ENCODE measurements at regions not wholly inside any gene's neighbourhood (a gene's known extent, or its start where the extent isn't known, plus 50 kb on each side); places are given as distances from the start of the nearest gene placed in this dataset.

DNA sequence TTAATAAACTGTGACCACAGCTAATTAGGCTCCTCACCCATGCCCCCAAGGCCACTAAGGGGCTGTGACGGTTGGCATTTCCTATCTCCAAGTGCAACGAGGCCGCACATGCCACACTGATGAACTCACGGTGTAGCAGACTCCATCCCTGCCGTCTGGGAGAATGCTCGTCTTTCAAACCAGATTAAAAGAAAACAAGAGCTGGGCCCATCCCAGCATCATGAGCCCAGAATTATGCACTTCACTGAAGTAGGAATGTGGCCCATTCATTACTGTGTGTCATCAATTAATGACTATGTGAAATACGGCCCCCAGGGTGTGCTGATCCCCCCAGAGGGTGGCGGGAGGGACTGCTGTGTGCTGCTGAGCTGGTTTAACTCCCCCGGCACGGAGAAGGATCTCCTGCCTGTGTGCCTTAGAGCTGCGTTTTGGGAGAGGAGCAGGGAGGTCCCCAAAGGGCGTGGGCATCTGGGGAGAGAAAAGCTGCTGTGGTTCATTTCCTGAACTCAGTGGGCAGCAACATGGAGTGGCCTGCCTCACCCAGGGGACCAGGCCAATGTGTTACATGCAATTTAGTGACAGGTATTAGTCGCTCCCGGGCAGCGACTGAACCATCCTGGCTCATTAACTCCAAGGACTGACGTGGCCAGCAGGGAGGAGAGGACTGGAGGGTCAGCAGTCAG lies 194.5 kb downstream of the FOXL1 start:
- H3K36me3 Mint-ChIP-seq, result no peaks in the 10 kb centered on the region
- no peak overlapping the region for H3K27ac Mint-ChIP-seq
- H3K4me3 Mint-ChIP-seq, result no peak overlapping the region
- H3K4me1 Mint-ChIP-seq, result no peaks in the 10 kb centered on the region
- no peak for DNase-seq (ENCODE audit: low spot score in 2 of 2)
- no peak for ATAC-seq
- no peaks in the 10 kb centered on the region for H3K9me3 Mint-ChIP-seq

- H3K36me3 Mint-ChIP-seq, result no peaks in the 10 kb centered on the region
- peak; percentile 9 for ATAC-seq
- H3K4me1 Mint-ChIP-seq, result no peaks in the 10 kb centered on the region
- H3K9me3 Mint-ChIP-seq, result no peaks in the 10 kb centered on the region
- DNase-seq (ENCODE audit: low spot score in 2 of 2), result no peak
- no peak overlapping the region for H3K4me3 Mint-ChIP-seq
- no peak overlapping the region for H3K27ac Mint-ChIP-seq
Measured at GRCh38 chr16:86773354-86773715, 195.0 kb downstream of the FOXL1 start.

DNA sequence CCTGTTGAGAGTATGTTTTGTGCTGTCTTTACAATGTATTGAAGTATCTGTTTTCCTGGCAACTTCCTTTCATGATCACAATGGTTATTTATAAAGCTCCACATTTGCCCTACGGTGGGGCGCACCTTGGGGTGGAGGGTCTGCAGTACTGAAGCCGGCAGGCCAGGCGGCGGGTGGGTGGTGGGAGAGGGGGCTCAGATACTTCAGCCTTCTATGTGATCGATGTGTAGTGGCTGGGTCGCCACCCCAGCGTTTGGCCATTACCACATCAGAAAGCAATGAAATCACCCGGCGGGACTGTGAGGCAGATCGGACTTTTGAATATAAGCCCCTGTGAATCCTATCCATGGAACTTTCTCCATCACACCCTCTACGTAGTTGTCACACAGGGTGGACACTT lies 196.6 kb downstream of the FOXL1 start:
- H3K36me3 Mint-ChIP-seq, result no peaks in the 10 kb centered on the region
- ATAC-seq, result no peak
- no peaks in the 10 kb centered on the region for H3K9me3 Mint-ChIP-seq
- DNase-seq (ENCODE audit: low spot score in 2 of 2), result no peak
- no peaks in the 10 kb centered on the region for H3K4me1 Mint-ChIP-seq
- no peak overlapping the region for H3K27ac Mint-ChIP-seq
- no peak overlapping the region for H3K4me3 Mint-ChIP-seq

- ATAC-seq, result no peak
- Mint-ChIP-seq H3K4me3 (no peak overlapping the region), H3K4me1 (no peaks in the 10 kb centered on the region), H3K9me3 (no peaks in the 10 kb centered on the region), H3K36me3 (no peaks in the 10 kb centered on the region), H3K27ac (no peak overlapping the region)
- DNase-seq (ENCODE audit: low spot score in 2 of 2), result no peak
Measured at GRCh38 chr16:86775511-86775921, 197.2 kb downstream of the FOXL1 start.

- no peak overlapping the region for H3K4me3 Mint-ChIP-seq
- DNase-seq (ENCODE audit: low spot score in 2 of 2) (no peak), ATAC-seq (no peak)
- H3K9me3 Mint-ChIP-seq, result no peaks in the 10 kb centered on the region
- no peak overlapping the region for H3K27ac Mint-ChIP-seq
- H3K36me3 Mint-ChIP-seq, result no peaks in the 10 kb centered on the region
- H3K4me1 Mint-ChIP-seq, result no peaks in the 10 kb centered on the region
Measured at GRCh38 chr16:86777381-86777946, 199.1 kb downstream of the FOXL1 start.

DNA sequence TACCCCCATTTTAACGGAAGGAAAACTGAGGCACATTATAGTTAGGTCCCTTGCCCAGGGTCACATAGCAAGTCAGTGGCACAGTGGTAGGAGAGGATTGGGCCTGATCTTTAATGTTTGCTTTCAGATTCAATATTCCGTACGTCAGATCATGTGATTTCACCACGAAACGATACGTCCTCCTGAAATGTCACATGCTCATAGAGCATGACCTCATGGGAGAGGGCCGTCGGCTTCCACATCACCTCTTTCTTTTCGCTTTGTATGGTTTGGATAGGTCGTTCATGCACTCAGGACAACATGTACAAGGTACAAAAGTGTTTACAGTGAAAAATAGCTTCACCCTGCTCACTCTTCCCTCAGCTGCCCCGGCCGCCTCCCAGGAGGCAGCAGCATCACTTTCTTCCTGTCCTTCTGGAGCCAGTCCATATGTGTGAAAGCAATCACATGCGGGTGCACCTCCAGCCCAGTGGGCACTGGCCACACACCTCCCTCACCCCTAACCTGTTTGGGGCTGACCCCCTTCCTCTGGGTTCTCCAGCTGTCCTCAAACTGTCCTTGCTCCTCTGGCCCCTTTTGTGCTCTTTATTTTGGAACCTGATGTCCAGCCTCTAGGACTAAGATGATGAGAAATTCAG lies 199.9 kb downstream of the FOXL1 start:
- DNase-seq (ENCODE audit: low spot score in 2 of 2), result no peak
- no peak overlapping the region for H3K4me3 Mint-ChIP-seq
- H3K4me1 Mint-ChIP-seq, result no peaks in the 10 kb centered on the region
- no peaks in the 10 kb centered on the region for H3K36me3 Mint-ChIP-seq
- ATAC-seq, result no peak
- H3K9me3 Mint-ChIP-seq, result no peaks in the 10 kb centered on the region
- no peak overlapping the region for H3K27ac Mint-ChIP-seq

- DNase-seq (ENCODE audit: low spot score in 2 of 2) (no peak), ATAC-seq (no peak)
- H3K36me3 Mint-ChIP-seq, result no peaks in the 10 kb centered on the region
- H3K4me3 Mint-ChIP-seq, result no peak overlapping the region
- H3K27ac Mint-ChIP-seq, result no peak overlapping the region
- no peaks in the 10 kb centered on the region for H3K9me3 Mint-ChIP-seq
- no peaks in the 10 kb centered on the region for H3K4me1 Mint-ChIP-seq
Measured at GRCh38 chr16:86778978-86779377, 200.6 kb downstream of the FOXL1 start.

- no peak for ATAC-seq
- H3K9me3 Mint-ChIP-seq, result no peaks in the 10 kb centered on the region
Measured at GRCh38 chr16:86781046-86781445, 202.7 kb downstream of the FOXL1 start.

DNA sequence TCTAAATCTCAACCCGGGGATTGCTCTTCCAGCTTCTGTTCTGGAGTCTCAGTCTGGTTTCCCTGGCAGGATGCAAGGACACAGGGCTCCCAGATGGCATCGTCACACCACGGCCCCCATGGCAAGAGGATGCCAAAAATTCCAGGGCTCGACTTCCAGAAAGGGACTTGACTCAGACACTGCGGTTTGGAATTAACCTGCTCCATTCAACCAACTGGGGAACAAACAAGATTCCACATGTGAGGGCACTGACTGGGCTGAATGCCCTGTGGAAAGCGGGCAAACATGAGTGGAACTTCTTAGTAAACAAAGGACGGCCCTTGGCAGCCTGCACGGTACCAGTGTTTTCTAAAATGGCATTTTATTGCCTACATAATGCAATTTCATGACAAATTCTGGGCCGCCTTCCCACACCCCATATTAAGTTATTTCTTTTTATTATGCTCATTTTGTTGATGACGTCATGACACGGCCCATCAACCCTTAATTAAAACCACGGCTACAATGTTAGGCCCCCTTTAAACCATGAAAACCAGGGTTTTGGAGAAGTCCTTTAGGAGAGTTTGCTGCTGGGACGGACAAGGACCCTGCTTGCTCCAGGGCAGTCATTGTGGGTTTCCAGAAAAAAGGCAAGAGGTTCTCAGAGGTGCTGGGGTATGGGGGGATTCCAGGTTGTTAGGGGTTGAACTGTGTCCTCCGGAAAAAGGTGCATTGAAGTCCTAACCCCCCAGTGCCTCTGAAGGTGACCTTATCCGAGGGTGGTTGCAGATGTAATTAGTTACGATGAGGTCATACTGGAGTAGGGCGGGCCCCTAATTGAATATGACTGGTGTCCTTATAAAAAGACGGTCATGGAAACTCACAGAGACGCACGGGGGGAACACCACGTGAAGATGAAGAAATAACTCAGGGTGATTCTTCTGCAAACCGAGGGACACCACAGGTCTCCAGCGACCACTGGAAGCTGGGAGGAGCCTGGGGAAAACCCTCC lies 205.6 kb downstream of the FOXL1 start:
- Mint-ChIP-seq H3K27ac (no peak overlapping the region), H3K4me1 (no peaks in the 10 kb centered on the region), H3K36me3 (no peaks in the 10 kb centered on the region), H3K9me3 (no peaks in the 10 kb centered on the region), H3K4me3 (no peak overlapping the region)
- no peak for ATAC-seq
- DNase-seq (ENCODE audit: low spot score in 2 of 2), result no peak

More at GRCh38 chr16:86781046-86781445, 202.7 kb downstream of the FOXL1 start:
- no peak for DNase-seq (ENCODE audit: low spot score in 2 of 2)
- no peak overlapping the region for H3K27ac Mint-ChIP-seq
- H3K4me3 Mint-ChIP-seq, result no peak overlapping the region
- H3K4me1 Mint-ChIP-seq, result no peaks in the 10 kb centered on the region
- no peaks in the 10 kb centered on the region for H3K36me3 Mint-ChIP-seq

GRCh38 chr16:86786338-86786737 lies 208.0 kb downstream of the FOXL1 start:
- no peak for DNase-seq (ENCODE audit: low spot score in 2 of 2)
- ATAC-seq, result no peak
- Mint-ChIP-seq H3K9me3 (no peaks in the 10 kb centered on the region), H3K4me3 (no peak overlapping the region), H3K36me3 (no peaks in the 10 kb centered on the region), H3K4me1 (no peaks in the 10 kb centered on the region), H3K27ac (no peak overlapping the region)

- no peaks in the 10 kb centered on the region for H3K4me1 Mint-ChIP-seq
Measured at GRCh38 chr16:86786994-86787393, 208.6 kb downstream of the FOXL1 start.

GRCh38 chr16:86787538-86787937 lies 209.2 kb downstream of the FOXL1 start:
- Mint-ChIP-seq H3K4me1 (no peaks in the 10 kb centered on the region), H3K36me3 (no peaks in the 10 kb centered on the region), H3K27ac (no peak overlapping the region), H3K4me3 (no peak overlapping the region), H3K9me3 (no peaks in the 10 kb centered on the region)
- DNase-seq (ENCODE audit: low spot score in 2 of 2) (no peak), ATAC-seq (no peak)

More at GRCh38 chr16:86786994-86787393, 208.6 kb downstream of the FOXL1 start:
- no peak for DNase-seq (ENCODE audit: low spot score in 2 of 2)
- Mint-ChIP-seq H3K4me3 (no peak overlapping the region), H3K36me3 (no peaks in the 10 kb centered on the region), H3K9me3 (no peaks in the 10 kb centered on the region), H3K27ac (no peak overlapping the region)
- no peak for ATAC-seq

DNA sequence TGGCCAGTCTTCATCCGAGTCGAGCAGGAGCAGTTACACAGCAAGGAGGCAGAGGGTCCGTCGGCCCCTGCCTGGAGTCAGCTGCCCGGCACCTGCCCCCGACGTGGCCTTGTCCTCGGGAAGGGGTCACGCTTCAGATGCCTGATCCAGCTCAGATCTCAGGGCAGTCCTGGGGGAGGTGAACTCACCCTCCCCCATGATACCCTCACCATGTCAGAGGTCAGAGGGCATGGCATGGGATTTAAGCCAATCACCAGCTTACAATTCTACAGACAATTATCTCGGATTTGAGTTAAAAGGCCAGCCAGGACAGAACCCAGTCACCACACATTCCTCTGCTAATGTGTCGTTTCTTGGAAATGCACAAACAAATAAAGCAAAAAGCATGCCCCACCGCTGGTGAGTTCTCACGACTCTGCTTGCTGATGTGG lies 211.3 kb downstream of the FOXL1 start:
- Mint-ChIP-seq H3K36me3 (no peaks in the 10 kb centered on the region), H3K4me1 (no peaks in the 10 kb centered on the region), H3K27ac (no peak overlapping the region), H3K9me3 (no peaks in the 10 kb centered on the region), H3K4me3 (no peak overlapping the region)
- DNase-seq (ENCODE audit: low spot score in 2 of 2), result no peak
- ATAC-seq, result no peak

- DNase-seq (ENCODE audit: low spot score in 2 of 2) (no peak), ATAC-seq (no peak)
- Mint-ChIP-seq H3K4me3 (no peak overlapping the region), H3K9me3 (no peaks in the 10 kb centered on the region), H3K4me1 (no peaks in the 10 kb centered on the region), H3K36me3 (no peaks in the 10 kb centered on the region), H3K27ac (no peak overlapping the region)
Measured at GRCh38 chr16:86791287-86792035, 213.1 kb downstream of the FOXL1 start.

Measured in stimulated activated effector memory CD8-positive, alpha-beta T cell treated with anti-CD3 and anti-CD28 coated beads, Interleukin-12 subunit alpha, Interleukin-12 subunit beta, amount 100 ng/mL, for 72 hours (primary cell).